CD4-positive, alpha-beta T cell treated with Interleukin-15 for 4 hours (primary cell): ENCODE measurements at regions not wholly inside any gene's neighbourhood (a gene's known extent, or its start where the extent isn't known, plus 50 kb on each side); places are given as distances from the start of the nearest gene placed in this dataset.

ENCODE experiments used
- DNase-seq: peaks from one replicate; pipeline ENCODE4 v3.0.0-alpha.2; 2020; ENCODE audit warnings: low spot score

GRCh38 chr10:62746951-62747729, 57.4 kb upstream of the ADO start:
- no peak for DNase-seq

GRCh38 chr10:62748386-62748785, 56.1 kb upstream of the ADO start:
- no peak for DNase-seq

GRCh38 chr10:62749093-62749683, 55.3 kb upstream of the ADO start:
- no peak for DNase-seq
